Endothelial cell of umbilical vein (primary cell): ENCODE measurements at regions not wholly inside any gene's neighbourhood (a gene's known extent, or its start where the extent isn't known, plus 50 kb on each side); places are given as distances from the start of the nearest gene placed in this dataset.

Experiments
- EZH2 ChIP-seq: IDR thresholded peaks from 2 replicates; pipeline ENCODE4 v1.6.1; 2012; ENCODE audit warnings: borderline replicate concordance, low read depth, mild to moderate bottlenecking, moderate library complexity, low read length, inconsistent platforms; ENCODE audit not compliant: severe bottlenecking
- POLR2A ChIP-seq: IDR thresholded peaks from 2 replicates; pipeline ENCODE4 v1.6.1; 2012; ENCODE audit warnings: low read depth, mild to moderate bottlenecking, control low read depth, low read length
- POLR2AphosphoS5 ChIP-seq: IDR thresholded peaks from 2 replicates; pipeline ENCODE4 v1.6.1; 2012; ENCODE audit warnings: low read depth, mild to moderate bottlenecking, control low read depth, low read length, moderate library complexity; ENCODE audit not compliant: insufficient read depth
- TF ChIP-seq, protein P1 (sequence below), 2 donors: IDR thresholded peaks; 1 replicate in 1 of 2; 2 replicates in 1 of 2; pipeline ENCODE4 v1.5.1; 2011; ENCODE audit warnings: low read length in 2 of 2, mild to moderate bottlenecking in 2 of 2, moderate library complexity in 2 of 2, control low read depth in 1 of 2, inconsistent platforms in 1 of 2, low read depth in 1 of 2; ENCODE audit not compliant: insufficient read depth in 1 of 2; ENCODE audit errors: extremely low read depth in 1 of 2
- TF ChIP-seq, protein P2 (sequence below): IDR thresholded peaks from 2 replicates; pipeline ENCODE4 v1.6.1; 2011; ENCODE audit not compliant: insufficient read depth, insufficient read length

DNA sequence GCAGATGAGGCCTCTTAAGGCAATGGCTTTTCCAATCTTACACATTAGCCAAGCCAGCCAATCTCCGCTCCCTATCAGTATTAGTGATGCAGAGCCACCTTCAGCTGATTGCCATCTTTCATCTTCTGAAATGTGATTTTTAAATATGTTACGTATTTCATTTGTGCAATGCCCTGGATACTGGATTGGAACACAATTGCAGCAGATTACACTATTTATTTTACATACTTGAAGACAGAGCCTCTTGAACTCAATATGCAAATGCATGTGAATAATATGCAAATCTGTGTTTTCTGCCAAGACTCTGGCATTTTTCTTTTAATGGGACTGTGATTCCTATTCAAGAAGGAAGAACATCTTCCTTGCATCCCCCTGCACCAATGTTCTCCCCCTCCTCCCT is 90.5 kb downstream of the GRIN2B start:
- TF ChIP-seq, protein P1, sequence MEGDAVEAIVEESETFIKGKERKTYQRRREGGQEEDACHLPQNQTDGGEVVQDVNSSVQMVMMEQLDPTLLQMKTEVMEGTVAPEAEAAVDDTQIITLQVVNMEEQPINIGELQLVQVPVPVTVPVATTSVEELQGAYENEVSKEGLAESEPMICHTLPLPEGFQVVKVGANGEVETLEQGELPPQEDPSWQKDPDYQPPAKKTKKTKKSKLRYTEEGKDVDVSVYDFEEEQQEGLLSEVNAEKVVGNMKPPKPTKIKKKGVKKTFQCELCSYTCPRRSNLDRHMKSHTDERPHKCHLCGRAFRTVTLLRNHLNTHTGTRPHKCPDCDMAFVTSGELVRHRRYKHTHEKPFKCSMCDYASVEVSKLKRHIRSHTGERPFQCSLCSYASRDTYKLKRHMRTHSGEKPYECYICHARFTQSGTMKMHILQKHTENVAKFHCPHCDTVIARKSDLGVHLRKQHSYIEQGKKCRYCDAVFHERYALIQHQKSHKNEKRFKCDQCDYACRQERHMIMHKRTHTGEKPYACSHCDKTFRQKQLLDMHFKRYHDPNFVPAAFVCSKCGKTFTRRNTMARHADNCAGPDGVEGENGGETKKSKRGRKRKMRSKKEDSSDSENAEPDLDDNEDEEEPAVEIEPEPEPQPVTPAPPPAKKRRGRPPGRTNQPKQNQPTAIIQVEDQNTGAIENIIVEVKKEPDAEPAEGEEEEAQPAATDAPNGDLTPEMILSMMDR (IDR thresholded peaks at IDR 0.05; ENCODE audit: extremely low read depth in 1 of 2, insufficient read depth in 1 of 2, low read depth in 1 of 2, low read length in 2 of 2) = no peak
- TF ChIP-seq POLR2A = no peak
- TF ChIP-seq, protein P2, sequence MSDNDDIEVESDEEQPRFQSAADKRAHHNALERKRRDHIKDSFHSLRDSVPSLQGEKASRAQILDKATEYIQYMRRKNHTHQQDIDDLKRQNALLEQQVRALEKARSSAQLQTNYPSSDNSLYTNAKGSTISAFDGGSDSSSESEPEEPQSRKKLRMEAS = no peak
- TF ChIP-seq POLR2AphosphoS5 = no peak
- no peak for TF ChIP-seq EZH2
